D721Med (cell line): ENCODE measurements at regions not wholly inside any gene's neighbourhood (a gene's known extent, or its start where the extent isn't known, plus 50 kb on each side); places are given as distances from the start of the nearest gene placed in this dataset.

Source experiments
- DNase-seq: peaks from one replicate; pipeline ENCODE4 v3.0.0; 2011; ENCODE audit warnings: low spot score; ENCODE audit not compliant: insufficient read length
- FAIRE-seq: peaks from 2 replicates; lab custom pipeline; 2011; peaks lifted over from hg19 to GRCh38; lab: Jason Lieb, UNC
- TF ChIP-seq, protein P1 (sequence below): IDR thresholded peaks from 2 replicates; pipeline ENCODE4 v1.5.1; 2012; ENCODE audit warnings: mild to moderate bottlenecking, control low read depth; ENCODE audit not compliant: insufficient read depth; ENCODE audit errors: missing control alignments

GRCh38 chr2:191614759-191615158 lies 63.2 kb upstream of the NABP1 start:
- FAIRE-seq = no peak

GRCh38 chr2:191615596-191615995 lies 62.3 kb upstream of the NABP1 start:
- TF ChIP-seq, protein P1, sequence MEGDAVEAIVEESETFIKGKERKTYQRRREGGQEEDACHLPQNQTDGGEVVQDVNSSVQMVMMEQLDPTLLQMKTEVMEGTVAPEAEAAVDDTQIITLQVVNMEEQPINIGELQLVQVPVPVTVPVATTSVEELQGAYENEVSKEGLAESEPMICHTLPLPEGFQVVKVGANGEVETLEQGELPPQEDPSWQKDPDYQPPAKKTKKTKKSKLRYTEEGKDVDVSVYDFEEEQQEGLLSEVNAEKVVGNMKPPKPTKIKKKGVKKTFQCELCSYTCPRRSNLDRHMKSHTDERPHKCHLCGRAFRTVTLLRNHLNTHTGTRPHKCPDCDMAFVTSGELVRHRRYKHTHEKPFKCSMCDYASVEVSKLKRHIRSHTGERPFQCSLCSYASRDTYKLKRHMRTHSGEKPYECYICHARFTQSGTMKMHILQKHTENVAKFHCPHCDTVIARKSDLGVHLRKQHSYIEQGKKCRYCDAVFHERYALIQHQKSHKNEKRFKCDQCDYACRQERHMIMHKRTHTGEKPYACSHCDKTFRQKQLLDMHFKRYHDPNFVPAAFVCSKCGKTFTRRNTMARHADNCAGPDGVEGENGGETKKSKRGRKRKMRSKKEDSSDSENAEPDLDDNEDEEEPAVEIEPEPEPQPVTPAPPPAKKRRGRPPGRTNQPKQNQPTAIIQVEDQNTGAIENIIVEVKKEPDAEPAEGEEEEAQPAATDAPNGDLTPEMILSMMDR = no peak
- FAIRE-seq (no peak), DNase-seq (no peak)

More at GRCh38 chr2:191614759-191615158, 63.2 kb upstream of the NABP1 start:
- TF ChIP-seq, protein P1 = no peak
- no peak for DNase-seq

GRCh38 chr2:191617575-191617974 lies 60.4 kb upstream of the NABP1 start:
- no peak for FAIRE-seq
- TF ChIP-seq, protein P1 = no peak
- no peak for DNase-seq

DNA sequence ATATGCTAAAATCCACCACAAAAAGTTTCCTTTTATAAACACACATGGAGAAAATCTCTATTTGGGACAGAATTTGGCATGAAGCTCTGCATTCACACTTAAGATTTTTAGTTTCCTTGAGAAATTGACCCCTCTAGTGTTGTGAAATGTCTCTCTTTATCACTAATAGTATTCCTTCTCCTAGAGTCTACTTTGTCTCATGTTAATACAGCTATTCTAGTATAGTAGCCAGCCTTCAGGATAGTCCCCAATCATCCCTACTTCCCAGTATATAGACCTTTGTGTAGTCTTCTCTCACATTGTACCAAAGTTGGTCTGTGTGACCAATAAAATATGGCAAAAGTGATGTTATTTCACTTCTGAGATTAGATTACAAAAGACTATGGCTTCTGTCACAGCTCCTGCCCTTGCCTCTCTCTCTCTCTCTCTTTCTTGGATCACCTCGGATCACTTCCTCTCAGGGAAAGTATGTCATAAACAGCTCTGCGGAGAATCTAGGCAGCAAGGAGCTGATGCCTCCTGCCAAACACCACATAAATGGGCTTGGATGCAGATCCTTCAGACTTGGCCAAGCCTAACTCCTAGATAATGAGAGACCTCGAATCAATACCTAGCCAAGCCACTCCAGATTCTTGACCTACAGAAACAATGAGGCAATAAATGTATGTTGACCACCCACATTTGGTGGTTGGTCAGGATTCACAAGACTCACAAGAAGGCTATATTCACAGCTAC lies 59.7 kb upstream of the NABP1 start:
- no peak for FAIRE-seq
- TF ChIP-seq, protein P1 = no peak
- no peak for DNase-seq

- TF ChIP-seq, protein P1 = no peak
- DNase-seq = no peak
- no peak for FAIRE-seq
Measured at GRCh38 chr2:191618786-191619185, 59.1 kb upstream of the NABP1 start.

DNA sequence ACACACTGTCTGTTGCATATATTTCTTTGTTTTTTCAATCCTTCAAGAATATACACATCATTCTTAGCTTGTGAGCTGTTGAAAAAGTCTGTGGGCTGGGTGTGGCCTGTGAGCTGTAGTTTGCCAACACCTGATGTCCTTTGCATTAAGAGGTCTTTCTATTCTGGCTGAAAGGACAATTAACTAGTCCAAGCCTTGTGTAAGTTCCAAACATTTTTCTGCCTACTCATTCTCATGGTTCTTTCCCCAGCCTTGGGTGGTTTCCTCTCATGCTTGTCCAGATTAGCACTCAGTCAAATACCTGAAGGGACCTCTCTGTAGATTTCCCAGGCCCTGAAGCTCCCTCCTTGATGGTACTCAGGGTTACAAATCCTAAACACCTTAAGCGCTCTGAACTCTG lies 57.8 kb upstream of the NABP1 start:
- TF ChIP-seq, protein P1 = no peak
- no peak for FAIRE-seq
- DNase-seq = no peak

DNA sequence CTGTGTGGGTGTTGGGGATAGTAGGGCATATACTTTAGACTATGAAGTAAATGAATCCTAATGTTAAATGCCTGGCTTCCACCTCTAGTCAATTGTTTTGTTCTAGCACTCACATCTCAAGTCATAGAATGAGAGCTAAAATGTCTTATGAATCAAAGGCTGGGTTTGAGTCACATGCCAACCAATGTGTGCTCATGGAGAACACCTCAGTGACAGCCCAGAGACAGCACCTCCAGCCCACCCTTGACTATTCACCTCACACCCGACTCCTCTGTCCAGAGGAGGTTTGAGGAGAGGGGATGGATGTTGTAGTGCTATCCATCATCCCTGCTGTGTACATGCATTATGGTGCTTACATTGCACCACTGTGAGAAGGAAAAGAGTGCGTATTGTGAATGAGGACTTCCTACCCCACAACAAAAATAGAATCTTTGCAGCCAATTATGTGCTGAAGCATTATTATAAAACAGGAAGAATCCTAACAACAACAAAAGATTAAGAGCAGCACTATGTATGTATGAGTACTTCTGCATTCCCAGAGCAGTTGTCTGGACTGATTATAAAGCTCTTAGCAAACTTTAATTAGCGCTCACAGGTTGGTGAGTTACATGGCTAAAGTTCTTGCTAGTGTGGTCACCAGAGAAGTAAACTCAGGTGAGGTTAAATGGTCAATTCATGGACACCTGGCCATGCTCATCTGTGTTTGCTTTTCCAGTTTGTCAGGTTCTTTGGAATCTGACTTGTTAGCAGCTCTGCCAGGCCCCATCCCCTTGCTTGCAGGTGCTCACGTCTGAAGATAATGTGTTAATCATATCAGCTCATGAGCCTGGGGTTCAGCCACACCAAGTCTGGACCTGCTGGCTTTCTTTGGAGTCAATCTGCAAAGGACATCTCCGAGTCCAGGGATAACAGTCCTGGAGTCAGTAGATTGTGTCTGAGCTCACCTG lies 55.3 kb upstream of the NABP1 start:
- DNase-seq (no peak), FAIRE-seq (no peak)
- TF ChIP-seq, protein P1 = no peak
